GM19395 (cell line): ENCODE measurements at regions not wholly inside any gene's neighbourhood (a gene's known extent, or its start where the extent isn't known, plus 50 kb on each side); places are given as distances from the start of the nearest gene placed in this dataset.
A peak's percentile ranks its signal among the peaks of the same experiment; 100 is the strongest.

Source experiments
- ATAC-seq: cut with Tn5 transposase; IDR thresholded peaks from one replicate; pipeline ENCODE4 v1.9.1; 2021; ENCODE audit warnings: mild to moderate bottlenecking, moderate library complexity; ENCODE audit not compliant: unreplicated experiment

- no peak for ATAC-seq
Measured at GRCh38 chr11:81071606-81072005, 1630.8 kb upstream of the TENM4 start.

GRCh38 chr11:81070948-81071347 is 1630.1 kb upstream of the TENM4 start:
- peak; percentile 85 for ATAC-seq

- no peak for ATAC-seq
Measured at GRCh38 chr11:81059356-81059755, 1618.5 kb upstream of the TENM4 start.

GRCh38 chr11:81052344-81053158 is 1611.7 kb upstream of the TENM4 start:
- no peak for ATAC-seq

- no peak for ATAC-seq
Measured at GRCh38 chr11:81039916-81040524, 1599.2 kb upstream of the TENM4 start.

- ATAC-seq = no peak
Measured at GRCh38 chr11:81036168-81036870, 1595.5 kb upstream of the TENM4 start.

- ATAC-seq = no peak
Measured at GRCh38 chr11:81033779-81034540, 1593.1 kb upstream of the TENM4 start.

GRCh38 chr11:81032906-81033305 is 1592.1 kb upstream of the TENM4 start:
- no peak for ATAC-seq

GRCh38 chr11:81030186-81030585 is 1589.4 kb upstream of the TENM4 start:
- ATAC-seq = no peak

- no peak for ATAC-seq
Measured at GRCh38 chr11:81026032-81026431, 1585.2 kb upstream of the TENM4 start.

GRCh38 chr11:81022057-81022456 is 1581.2 kb upstream of the TENM4 start:
- no peak for ATAC-seq

- ATAC-seq = no peak
Measured at GRCh38 chr11:81010631-81011030, 1569.8 kb upstream of the TENM4 start.

GRCh38 chr11:81007046-81007445 is 1566.2 kb upstream of the TENM4 start:
- ATAC-seq = no peak

- peak; percentile 71 for ATAC-seq
Measured at GRCh38 chr11:81005595-81005994, 1564.8 kb upstream of the TENM4 start.

GRCh38 chr11:81004576-81004975 is 1563.7 kb upstream of the TENM4 start:
- no peak for ATAC-seq

GRCh38 chr11:81002374-81002773 is 1561.5 kb upstream of the TENM4 start:
- no peak for ATAC-seq

- ATAC-seq = no peak
Measured at GRCh38 chr11:81000735-81001134, 1559.9 kb upstream of the TENM4 start.

- ATAC-seq = no peak
Measured at GRCh38 chr11:81000334-81000733, 1559.5 kb upstream of the TENM4 start.

GRCh38 chr11:80995523-80995922 is 1554.7 kb upstream of the TENM4 start:
- ATAC-seq = no peak

- no peak for ATAC-seq
Measured at GRCh38 chr11:80993536-80993935, 1552.7 kb upstream of the TENM4 start.

GRCh38 chr11:80990885-80991284 is 1550.1 kb upstream of the TENM4 start:
- no peak for ATAC-seq
